Breast epithelium (tissue), 3 donors: ENCODE measurements at regions not wholly inside any gene's neighbourhood (a gene's known extent, or its start where the extent isn't known, plus 50 kb on each side); places are given as distances from the start of the nearest gene placed in this dataset.

Experiments
- POLR2A ChIP-seq: fragments of 450-650 bp; IDR thresholded peaks from one replicate; pipeline ENCODE4 v1.6.1; 2016; ENCODE audit warnings: antibody characterized with exemption, mild to moderate bottlenecking, moderate library complexity
- POLR2AphosphoS5 ChIP-seq, 3 donors: sonication (generic); formaldehyde crosslinking; IDR thresholded peaks; one replicate each; pipeline ENCODE4 v1.6.1; 2017; ENCODE audit warnings: antibody characterized with exemption in 3 of 3
- TF ChIP-seq, protein P1 (sequence below), 3 donors: fragments of 450-650 bp; IDR thresholded peaks; one replicate each; pipeline ENCODE4 v1.5.1; 2016 to 2017; ENCODE audit warnings: antibody characterized with exemption in 3 of 3, mild to moderate bottlenecking in 3 of 3, moderate library complexity in 3 of 3

GRCh38 chr13:34464011-34464410 lies 478.1 kb upstream of the NBEA start:
- TF ChIP-seq, protein P1, sequence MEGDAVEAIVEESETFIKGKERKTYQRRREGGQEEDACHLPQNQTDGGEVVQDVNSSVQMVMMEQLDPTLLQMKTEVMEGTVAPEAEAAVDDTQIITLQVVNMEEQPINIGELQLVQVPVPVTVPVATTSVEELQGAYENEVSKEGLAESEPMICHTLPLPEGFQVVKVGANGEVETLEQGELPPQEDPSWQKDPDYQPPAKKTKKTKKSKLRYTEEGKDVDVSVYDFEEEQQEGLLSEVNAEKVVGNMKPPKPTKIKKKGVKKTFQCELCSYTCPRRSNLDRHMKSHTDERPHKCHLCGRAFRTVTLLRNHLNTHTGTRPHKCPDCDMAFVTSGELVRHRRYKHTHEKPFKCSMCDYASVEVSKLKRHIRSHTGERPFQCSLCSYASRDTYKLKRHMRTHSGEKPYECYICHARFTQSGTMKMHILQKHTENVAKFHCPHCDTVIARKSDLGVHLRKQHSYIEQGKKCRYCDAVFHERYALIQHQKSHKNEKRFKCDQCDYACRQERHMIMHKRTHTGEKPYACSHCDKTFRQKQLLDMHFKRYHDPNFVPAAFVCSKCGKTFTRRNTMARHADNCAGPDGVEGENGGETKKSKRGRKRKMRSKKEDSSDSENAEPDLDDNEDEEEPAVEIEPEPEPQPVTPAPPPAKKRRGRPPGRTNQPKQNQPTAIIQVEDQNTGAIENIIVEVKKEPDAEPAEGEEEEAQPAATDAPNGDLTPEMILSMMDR (IDR thresholded peaks at IDR 0.05) = no peak
- TF ChIP-seq POLR2AphosphoS5 (IDR thresholded peaks at IDR 0.05) (no peak), POLR2A (no peak)
